Astrocyte (in vitro differentiated cells and primary cell): ENCODE measurements at regions not wholly inside any gene's neighbourhood (a gene's known extent, or its start where the extent isn't known, plus 50 kb on each side); places are given as distances from the start of the nearest gene placed in this dataset.

Experiments used
- DNase-seq: peaks from one replicate; pipeline ENCODE4 v3.0.0-alpha.2; 2010; ENCODE audit warnings: low read depth
- FAIRE-seq: peaks from 2 replicates; lab custom pipeline; 2011; peaks lifted over from hg19 to GRCh38; lab: Jason Lieb, UNC
- H2AFZ ChIP-seq: 2 replicates; pipeline ENCODE4 v1.6.0; 2012; ENCODE audit warnings: low read depth, low read length, inconsistent platforms
- H3K27ac ChIP-seq: 2 replicates; pipeline ENCODE4 v1.5.1; 2011; ENCODE audit warnings: low read depth, low read length, inconsistent platforms
- H3K27me3 ChIP-seq: 2 replicates; pipeline ENCODE4 v1.6.0; 2011; ENCODE audit warnings: low read length, inconsistent platforms; ENCODE audit not compliant: insufficient read depth
- H3K36me3 ChIP-seq: 2 replicates; pipeline ENCODE4 v1.5.1; 2011; ENCODE audit warnings: low read length, inconsistent platforms; ENCODE audit not compliant: insufficient read depth
- H3K4me1 ChIP-seq: 2 replicates; pipeline ENCODE4 v1.5.1; 2011; ENCODE audit warnings: low read length, inconsistent platforms; ENCODE audit not compliant: insufficient read depth
- H3K4me2 ChIP-seq: 2 replicates; pipeline ENCODE4 v1.6.0; 2012; ENCODE audit warnings: low read length, inconsistent platforms
- H3K4me3 ChIP-seq: 2 replicates; pipeline ENCODE4 v1.5.1; 2011; ENCODE audit warnings: low read depth, mild to moderate bottlenecking, low read length, inconsistent platforms; ENCODE audit not compliant: insufficient read depth
- H3K79me2 ChIP-seq: 2 replicates; pipeline ENCODE4 v1.6.0; 2012; ENCODE audit warnings: mild to moderate bottlenecking, low read length, inconsistent platforms; ENCODE audit not compliant: insufficient read depth
- H3K9ac ChIP-seq: 2 replicates; pipeline ENCODE4 v1.6.0; 2012; ENCODE audit warnings: mild to moderate bottlenecking, low read length, inconsistent platforms
- H3K9me3 ChIP-seq: 2 replicates; pipeline ENCODE4 v1.5.1; 2012; ENCODE audit warnings: low read depth, mild to moderate bottlenecking, low read length, inconsistent platforms; ENCODE audit not compliant: insufficient read depth
- H4K20me1 ChIP-seq: 2 replicates; pipeline ENCODE4 v1.6.0; 2012; ENCODE audit warnings: low read length, inconsistent platforms; ENCODE audit not compliant: insufficient read depth
- H3K27ac Mint-ChIP-seq: one replicate; pipeline ENCODE4 v1.8.0; 2021; ENCODE audit warnings: mild to moderate bottlenecking, mixed read lengths; ENCODE audit not compliant: unreplicated experiment
- H3K27me3 Mint-ChIP-seq: one replicate; pipeline ENCODE4 v1.8.0; 2021; ENCODE audit warnings: low read depth, mixed read lengths; ENCODE audit not compliant: unreplicated experiment
- H3K36me3 Mint-ChIP-seq: one replicate; pipeline ENCODE4 v1.8.0; 2021; ENCODE audit warnings: low read depth, mixed read lengths; ENCODE audit not compliant: unreplicated experiment
- H3K4me1 Mint-ChIP-seq: one replicate; pipeline ENCODE4 v1.8.0; 2021; ENCODE audit warnings: low read depth, mixed read lengths; ENCODE audit not compliant: unreplicated experiment
- H3K4me3 Mint-ChIP-seq: one replicate; pipeline ENCODE4 v1.8.0; 2021; ENCODE audit warnings: mild to moderate bottlenecking, moderate library complexity, mixed read lengths; ENCODE audit not compliant: unreplicated experiment
- H3K9me3 Mint-ChIP-seq: one replicate; pipeline ENCODE4 v1.8.0; 2021; ENCODE audit warnings: mild to moderate bottlenecking, mixed read lengths; ENCODE audit not compliant: unreplicated experiment
- EZH2 ChIP-seq: IDR thresholded peaks from 2 replicates; pipeline ENCODE4 v1.6.1; 2012; ENCODE audit warnings: mild to moderate bottlenecking, low read length, inconsistent platforms; ENCODE audit not compliant: insufficient read depth
- TF ChIP-seq, protein P1 (sequence below): IDR thresholded peaks from 2 replicates; pipeline ENCODE4 v1.5.1; 2011; ENCODE audit warnings: low read depth, mild to moderate bottlenecking, inconsistent platforms, low read length, moderate library complexity; ENCODE audit not compliant: insufficient read depth

DNA sequence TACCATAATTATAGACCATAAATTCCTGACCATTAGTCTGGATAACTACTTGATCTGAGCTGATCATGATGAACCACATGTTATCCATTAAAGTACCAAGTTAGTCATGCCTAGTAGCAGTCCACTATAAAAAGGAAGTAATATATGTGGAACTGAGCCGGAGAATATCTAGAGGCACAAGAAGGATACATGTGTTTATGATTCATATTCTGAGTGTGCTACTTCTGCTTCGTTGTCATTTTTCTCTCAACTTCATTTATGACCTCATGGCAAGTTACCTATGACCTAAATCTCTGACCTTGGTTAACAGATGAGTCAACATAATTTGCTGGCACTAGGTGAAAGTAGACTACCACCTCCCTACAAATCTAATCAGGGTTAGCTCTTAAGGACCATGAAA is 56.5 kb upstream of the ANKRD17 start:
- Histone ChIP-seq H3K4me3 (no peak overlapping the region), H3K4me1 (no peaks in the 10 kb centered on the region), H3K36me3 (no peaks in the 10 kb centered on the region), H2AFZ (no peak overlapping the region), H3K9ac (no peak overlapping the region), H3K27ac (no peak overlapping the region), H3K9me3 (no peaks in the 10 kb centered on the region), H3K4me2 (no peak overlapping the region), H4K20me1 (no peaks in the 10 kb centered on the region), H3K79me2 (no peaks in the 10 kb centered on the region), H3K27me3 (no peaks in the 10 kb centered on the region)
- H3K9me3 Mint-ChIP-seq = peaks cover 12% of the 10 kb centered on the region
- no peak for TF ChIP-seq EZH2
- H3K36me3 Mint-ChIP-seq = peaks cover 5% of the 10 kb centered on the region
- FAIRE-seq (no peak), DNase-seq (peak; percentile 56)
- no peak overlapping the region for H3K27ac Mint-ChIP-seq
- no peaks in the 10 kb centered on the region for H3K27me3 Mint-ChIP-seq
- no peaks in the 10 kb centered on the region for H3K4me1 Mint-ChIP-seq
- no peak overlapping the region for H3K4me3 Mint-ChIP-seq

DNA sequence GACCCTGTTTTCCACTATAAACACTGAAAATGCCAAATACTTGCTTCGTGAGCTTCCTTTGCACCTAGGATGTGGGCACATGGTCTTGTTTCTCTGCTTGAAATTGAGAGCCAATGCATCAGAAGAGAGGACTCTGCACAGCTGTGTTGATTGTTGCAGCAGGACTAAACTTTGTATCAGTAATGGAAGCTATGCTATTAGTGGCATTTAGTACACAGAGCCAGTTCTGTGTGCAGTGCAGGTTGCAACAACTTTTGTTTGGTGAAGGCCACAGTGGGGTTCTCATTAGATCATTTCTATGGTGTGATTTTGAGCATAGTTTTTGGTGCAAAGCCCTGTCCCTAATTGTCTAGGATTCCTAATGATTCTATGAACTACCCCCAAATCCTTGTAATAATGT is 54.4 kb upstream of the ANKRD17 start:
- H3K4me3 Mint-ChIP-seq = no peak overlapping the region

DNA sequence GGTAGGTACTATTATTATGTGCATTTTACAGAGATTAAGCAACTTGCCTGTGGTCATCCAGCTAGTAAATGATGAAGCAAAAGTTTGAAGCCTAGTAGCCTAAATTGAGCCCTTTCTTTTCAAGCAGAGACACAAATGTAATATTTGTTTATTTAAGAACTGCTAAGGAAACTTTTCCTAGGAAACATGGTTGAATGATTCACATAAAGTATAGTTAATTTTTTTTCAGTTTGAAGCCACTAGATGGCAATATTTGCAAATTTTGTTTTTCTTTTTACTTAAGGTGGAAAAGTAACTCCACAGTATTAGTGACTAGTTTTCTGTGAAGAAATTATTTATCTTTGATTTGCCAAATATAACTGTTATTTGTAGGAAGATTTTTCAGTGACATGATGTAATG is 52.8 kb upstream of the ANKRD17 start:
- Histone ChIP-seq H3K9me3 (no peaks in the 10 kb centered on the region), H3K4me2 (peak overlapping the region; percentile 26), H3K4me3 (no peak overlapping the region), H2AFZ (no peak overlapping the region), H3K27ac (no peak overlapping the region), H3K36me3 (no peaks in the 10 kb centered on the region), H4K20me1 (no peaks in the 10 kb centered on the region), H3K9ac (no peak overlapping the region), H3K79me2 (no peaks in the 10 kb centered on the region), H3K4me1 (peaks cover 11% of the 10 kb centered on the region), H3K27me3 (no peaks in the 10 kb centered on the region)
- Mint-ChIP-seq H3K9me3 (no peaks in the 10 kb centered on the region), H3K27me3 (no peaks in the 10 kb centered on the region), H3K4me3 (no peak overlapping the region), H3K27ac (no peak overlapping the region), H3K4me1 (peaks cover 8% of the 10 kb centered on the region), H3K36me3 (no peaks in the 10 kb centered on the region)
- TF ChIP-seq, protein P1, sequence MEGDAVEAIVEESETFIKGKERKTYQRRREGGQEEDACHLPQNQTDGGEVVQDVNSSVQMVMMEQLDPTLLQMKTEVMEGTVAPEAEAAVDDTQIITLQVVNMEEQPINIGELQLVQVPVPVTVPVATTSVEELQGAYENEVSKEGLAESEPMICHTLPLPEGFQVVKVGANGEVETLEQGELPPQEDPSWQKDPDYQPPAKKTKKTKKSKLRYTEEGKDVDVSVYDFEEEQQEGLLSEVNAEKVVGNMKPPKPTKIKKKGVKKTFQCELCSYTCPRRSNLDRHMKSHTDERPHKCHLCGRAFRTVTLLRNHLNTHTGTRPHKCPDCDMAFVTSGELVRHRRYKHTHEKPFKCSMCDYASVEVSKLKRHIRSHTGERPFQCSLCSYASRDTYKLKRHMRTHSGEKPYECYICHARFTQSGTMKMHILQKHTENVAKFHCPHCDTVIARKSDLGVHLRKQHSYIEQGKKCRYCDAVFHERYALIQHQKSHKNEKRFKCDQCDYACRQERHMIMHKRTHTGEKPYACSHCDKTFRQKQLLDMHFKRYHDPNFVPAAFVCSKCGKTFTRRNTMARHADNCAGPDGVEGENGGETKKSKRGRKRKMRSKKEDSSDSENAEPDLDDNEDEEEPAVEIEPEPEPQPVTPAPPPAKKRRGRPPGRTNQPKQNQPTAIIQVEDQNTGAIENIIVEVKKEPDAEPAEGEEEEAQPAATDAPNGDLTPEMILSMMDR = peak; percentile 34
- TF ChIP-seq EZH2 = no peak
- FAIRE-seq (peak; percentile 93), DNase-seq (peak; percentile 18)

More for the DNA sequence above, 54.4 kb upstream of the ANKRD17 start:
- no peak for FAIRE-seq
- no peaks in the 10 kb centered on the region for H3K27me3 ChIP-seq
- DNase-seq = no peak
- H3K9me3 ChIP-seq = no peaks in the 10 kb centered on the region
- no peaks in the 10 kb centered on the region for H4K20me1 ChIP-seq
- Mint-ChIP-seq H3K9me3 (no peaks in the 10 kb centered on the region), H3K36me3 (no peaks in the 10 kb centered on the region), H3K4me1 (peaks cover 8% of the 10 kb centered on the region), H3K27ac (no peak overlapping the region), H3K27me3 (no peaks in the 10 kb centered on the region)
- TF ChIP-seq, protein P1 = no peak
- no peak for TF ChIP-seq EZH2
- H2AFZ ChIP-seq = no peak overlapping the region
- H3K4me1 ChIP-seq = peaks cover 11% of the 10 kb centered on the region
- H3K9ac ChIP-seq = no peak overlapping the region
- no peaks in the 10 kb centered on the region for H3K36me3 ChIP-seq
- H3K27ac ChIP-seq = no peak overlapping the region
- H3K4me3 ChIP-seq = no peak overlapping the region
- H3K4me2 ChIP-seq = no peak overlapping the region
- no peaks in the 10 kb centered on the region for H3K79me2 ChIP-seq
